ENCODE measurements at regions not wholly inside any gene's neighbourhood (a gene's known extent, or its start where the extent isn't known, plus 50 kb on each side); places are given as distances from the start of the nearest gene placed in this dataset.

GRCh38 chr15:85977586-85977985, 102.1 kb upstream of the AGBL1 start:
- no peak for DNase-seq (ENCODE audit: low read depth)

GRCh38 chr15:85979929-85980328, 99.7 kb upstream of the AGBL1 start:
- no peak for DNase-seq (ENCODE audit: low read depth)

DNA sequence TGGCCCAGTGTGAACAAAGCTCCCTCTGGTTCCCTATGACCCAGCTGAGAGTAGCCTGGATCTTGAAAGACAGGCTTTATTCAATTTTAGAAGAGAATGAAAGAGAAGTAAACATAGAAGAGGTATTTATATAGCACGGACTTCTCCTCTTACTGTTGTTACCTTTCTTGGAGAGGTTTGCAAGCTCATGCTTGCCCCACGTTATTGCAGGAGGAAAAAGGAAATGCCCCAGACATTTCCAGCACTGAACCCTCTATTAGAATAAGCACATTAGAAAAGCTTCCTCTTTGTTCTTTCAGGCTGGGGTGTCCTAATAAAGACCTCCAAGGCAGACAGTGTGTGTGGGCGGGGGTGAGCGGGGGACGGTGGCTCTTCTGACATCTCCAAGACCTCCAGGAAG, 98.7 kb upstream of the AGBL1 start:
- DNase-seq (ENCODE audit: low read depth): no peak

DNA sequence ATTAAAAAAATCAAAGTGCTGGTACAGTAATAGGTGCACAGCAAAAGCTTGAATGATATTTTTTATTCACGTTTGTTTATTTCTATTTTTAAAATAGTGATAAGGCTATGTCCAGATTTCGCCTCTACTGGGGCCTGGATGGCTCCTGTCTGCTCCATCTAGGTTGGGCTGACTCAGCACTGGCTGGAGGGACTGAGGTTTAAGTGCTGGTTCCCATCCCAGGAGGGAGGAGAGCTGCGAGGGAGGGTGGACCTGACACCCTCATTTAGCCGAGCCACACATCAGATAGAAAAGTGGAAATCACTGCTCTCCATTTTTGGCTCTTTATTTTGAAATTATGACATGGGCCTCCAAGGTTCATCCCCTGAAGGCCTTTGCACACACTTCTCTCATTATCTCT, 95.4 kb upstream of the AGBL1 start:
- no peak for DNase-seq (ENCODE audit: low read depth)

- DNase-seq (ENCODE audit: low read depth): no peak
Observed at GRCh38 chr15:85986116-85986515, 93.6 kb upstream of the AGBL1 start.

DNA sequence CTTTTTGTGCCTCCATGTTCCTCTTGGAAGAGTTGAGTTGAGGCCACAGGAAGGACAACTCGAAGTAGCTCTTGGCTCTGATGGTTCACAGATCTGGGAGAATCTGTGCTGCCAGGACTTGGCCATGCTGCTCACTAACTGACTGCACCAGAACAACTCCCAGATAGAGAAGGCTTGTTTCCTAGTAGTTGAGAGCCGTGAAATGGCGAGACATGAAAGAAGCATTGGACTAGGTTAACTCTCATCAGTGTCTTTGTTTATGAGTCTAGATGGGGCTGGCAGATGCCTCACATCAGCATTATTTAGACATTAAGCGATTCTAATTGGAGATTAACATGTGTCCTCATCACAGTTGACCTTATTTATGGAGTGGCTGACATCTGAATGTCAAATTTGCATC, 92.9 kb upstream of the AGBL1 start:
- DNase-seq (ENCODE audit: low read depth): no peak

DNA sequence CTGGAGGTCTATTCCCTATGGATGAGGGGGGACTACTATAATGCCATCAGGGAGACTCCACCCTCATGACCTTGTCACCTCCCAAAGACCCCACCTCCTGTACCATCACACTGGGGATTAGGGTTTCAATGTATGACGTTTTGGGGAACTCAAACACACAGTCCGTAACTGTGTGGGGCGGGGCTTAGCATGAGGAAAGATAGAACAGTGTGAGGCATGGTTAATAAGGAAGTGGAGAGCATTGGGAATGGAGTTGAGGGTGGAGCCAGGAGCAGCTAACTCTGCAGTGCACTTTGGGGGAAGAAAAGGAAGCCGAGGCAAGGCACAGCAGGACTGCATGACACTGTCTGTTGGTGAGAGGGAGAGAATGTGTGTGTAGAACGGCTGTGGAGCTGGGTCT, 90.9 kb upstream of the AGBL1 start:
- DNase-seq (ENCODE audit: low read depth): no peak

DNA sequence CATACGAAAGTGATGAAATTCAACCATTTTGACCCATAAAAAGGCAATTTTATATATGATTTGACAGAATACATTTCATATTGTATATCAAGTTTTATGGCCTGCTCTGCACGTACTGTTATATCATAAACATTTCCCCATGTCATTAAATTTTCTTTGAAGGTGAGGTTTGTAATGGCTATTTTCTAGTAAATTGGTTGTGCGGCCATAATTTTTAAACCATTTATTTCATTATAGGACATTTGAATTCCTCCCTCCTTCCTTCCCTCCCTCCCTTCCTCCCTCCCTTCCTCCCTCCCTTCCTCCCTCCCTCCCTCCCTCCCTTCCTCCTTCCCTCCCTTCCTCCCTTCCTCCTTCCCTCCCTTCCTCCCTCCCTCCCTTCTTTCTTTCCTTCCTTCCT, 87.4 kb upstream of the AGBL1 start:
- DNase-seq (ENCODE audit: low read depth): no peak

DNA sequence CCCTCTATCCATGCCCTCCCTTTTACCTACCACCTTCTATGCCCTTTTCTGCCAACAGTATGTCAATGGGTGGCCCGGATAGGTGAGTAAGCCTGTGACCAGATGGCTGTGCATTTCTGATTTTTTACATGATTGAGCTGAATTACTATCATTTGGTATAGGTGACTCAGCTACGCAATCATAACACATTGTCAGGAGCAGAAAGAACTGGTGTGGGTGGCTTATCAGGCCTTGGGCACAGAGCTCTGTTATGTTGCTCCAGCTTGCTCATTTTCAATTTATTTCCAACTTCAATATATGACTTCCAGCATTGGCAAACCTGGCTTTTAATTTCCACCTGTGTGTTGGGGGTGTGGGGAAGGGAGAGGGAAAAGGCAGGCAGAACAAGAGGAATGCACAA, 86.6 kb upstream of the AGBL1 start:
- no peak for DNase-seq (ENCODE audit: low read depth)

GRCh38 chr15:85997618-85998017, 82.1 kb upstream of the AGBL1 start:
- DNase-seq (ENCODE audit: low read depth): no peak

- DNase-seq (ENCODE audit: low read depth): no peak
Observed at GRCh38 chr15:85999658-86000057, 80.0 kb upstream of the AGBL1 start.

DNA sequence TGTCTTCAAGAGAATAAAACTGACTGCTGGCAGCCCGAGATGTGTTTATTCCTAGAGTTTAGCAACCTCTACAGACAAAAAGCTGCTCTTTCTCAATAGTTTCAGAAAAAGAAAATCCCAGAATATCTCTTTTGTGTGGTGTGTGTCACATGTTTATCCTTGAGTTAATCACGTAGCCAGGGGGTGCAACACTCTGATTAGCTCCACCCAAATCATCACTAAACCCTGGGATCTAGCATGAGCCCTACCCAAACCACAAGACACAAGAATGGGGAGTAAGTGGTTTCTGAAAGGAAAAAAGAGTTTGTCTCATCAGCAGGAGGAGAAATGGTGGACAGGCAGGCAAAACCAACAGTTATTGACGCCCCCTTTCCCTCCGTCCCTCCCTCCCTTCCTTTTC, 78.5 kb upstream of the AGBL1 start:
- DNase-seq (ENCODE audit: low read depth): no peak

DNA sequence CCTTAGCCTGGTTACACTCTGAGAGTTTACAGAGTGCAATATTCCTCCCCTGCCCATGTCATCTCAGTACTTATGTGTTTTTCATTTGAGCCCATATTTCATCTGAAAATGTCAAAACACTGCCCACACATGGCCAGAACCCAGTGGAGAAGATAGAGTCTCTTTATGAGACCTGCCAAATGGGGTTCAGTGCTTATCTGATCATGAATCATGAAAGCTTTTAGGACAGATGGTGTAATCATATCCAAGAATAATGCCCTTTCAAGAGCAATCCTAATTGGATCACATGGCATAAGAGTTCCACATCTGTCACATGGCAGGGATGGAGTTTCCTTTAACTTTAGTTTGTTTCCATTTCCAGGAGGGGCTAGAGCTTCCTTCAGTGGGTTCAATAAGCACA, 77.2 kb upstream of the AGBL1 start:
- no peak for DNase-seq (ENCODE audit: low read depth)

GRCh38 chr15:86004061-86004460, 75.6 kb upstream of the AGBL1 start:
- DNase-seq (ENCODE audit: low read depth): no peak

DNA sequence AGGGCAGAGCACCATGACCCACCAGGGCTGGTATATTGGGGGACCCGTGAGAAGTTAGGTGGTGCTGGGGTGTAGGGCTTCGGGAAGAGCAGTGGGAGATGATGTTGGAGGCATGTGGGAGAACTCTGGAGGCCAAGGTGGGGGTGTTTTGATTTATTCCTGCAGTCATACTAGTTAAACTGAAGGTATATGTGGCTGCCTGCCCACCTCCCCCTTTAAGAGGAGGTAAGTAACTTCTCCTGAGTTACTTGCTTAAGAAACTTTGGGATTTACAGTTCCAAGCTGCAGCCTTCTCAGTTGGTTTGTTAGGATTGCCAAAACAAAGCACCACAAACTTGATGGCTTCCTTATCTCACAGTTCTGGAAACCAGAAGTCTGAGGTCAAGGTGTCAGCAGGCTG, 73.1 kb upstream of the AGBL1 start:
- no peak for DNase-seq (ENCODE audit: low read depth)

- DNase-seq (ENCODE audit: low read depth): no peak
Observed at GRCh38 chr15:86009727-86010126, 69.9 kb upstream of the AGBL1 start.

DNA sequence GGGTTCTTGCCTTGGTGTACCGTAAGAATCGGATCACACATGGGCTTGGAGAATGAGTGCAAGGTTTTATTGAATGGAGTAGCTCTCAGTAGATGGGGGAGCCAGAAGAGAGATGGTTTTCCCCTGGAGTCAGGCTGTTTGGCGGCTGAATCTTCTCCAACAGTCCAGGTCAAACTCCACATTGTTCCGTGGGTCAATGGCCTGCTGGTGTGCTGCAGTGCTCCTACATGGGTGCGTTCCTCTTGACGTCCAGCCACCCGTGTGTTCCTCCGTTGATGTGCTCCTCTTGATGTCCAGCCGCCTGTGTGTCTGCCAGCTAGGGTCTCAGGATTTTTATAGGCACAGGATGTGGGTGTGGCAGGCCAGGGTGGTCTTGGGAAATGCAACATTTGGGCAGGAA, 69.3 kb upstream of the AGBL1 start:
- no peak for DNase-seq (ENCODE audit: low read depth)

- DNase-seq (ENCODE audit: low read depth): no peak
Observed at GRCh38 chr15:86010891-86011290, 68.8 kb upstream of the AGBL1 start.

- no peak for DNase-seq (ENCODE audit: low read depth)
Observed at GRCh38 chr15:86014016-86014415, 65.7 kb upstream of the AGBL1 start.

DNA sequence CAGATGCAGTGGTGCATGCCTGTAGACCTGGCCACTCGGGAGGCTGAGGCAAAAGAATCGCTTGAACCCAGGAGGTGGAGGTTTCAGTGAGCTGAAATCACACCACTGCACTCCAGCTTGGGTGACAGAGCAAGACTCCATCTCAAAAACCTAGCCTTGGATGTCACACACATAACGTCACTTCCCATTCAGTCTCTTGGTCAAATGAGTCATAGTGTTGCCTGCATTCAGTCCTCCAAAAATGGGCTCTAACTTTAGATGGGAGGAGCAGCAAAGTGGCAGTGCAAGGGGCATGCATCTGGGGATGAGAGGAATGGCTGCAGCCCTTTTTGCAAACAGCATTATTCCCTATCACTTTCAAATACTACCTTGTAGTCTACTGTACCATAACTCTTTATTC, 62.9 kb upstream of the AGBL1 start:
- no peak for DNase-seq (ENCODE audit: low read depth)

- DNase-seq (ENCODE audit: low read depth): no peak
Observed at GRCh38 chr15:86018679-86019078, 61.0 kb upstream of the AGBL1 start.

DNA sequence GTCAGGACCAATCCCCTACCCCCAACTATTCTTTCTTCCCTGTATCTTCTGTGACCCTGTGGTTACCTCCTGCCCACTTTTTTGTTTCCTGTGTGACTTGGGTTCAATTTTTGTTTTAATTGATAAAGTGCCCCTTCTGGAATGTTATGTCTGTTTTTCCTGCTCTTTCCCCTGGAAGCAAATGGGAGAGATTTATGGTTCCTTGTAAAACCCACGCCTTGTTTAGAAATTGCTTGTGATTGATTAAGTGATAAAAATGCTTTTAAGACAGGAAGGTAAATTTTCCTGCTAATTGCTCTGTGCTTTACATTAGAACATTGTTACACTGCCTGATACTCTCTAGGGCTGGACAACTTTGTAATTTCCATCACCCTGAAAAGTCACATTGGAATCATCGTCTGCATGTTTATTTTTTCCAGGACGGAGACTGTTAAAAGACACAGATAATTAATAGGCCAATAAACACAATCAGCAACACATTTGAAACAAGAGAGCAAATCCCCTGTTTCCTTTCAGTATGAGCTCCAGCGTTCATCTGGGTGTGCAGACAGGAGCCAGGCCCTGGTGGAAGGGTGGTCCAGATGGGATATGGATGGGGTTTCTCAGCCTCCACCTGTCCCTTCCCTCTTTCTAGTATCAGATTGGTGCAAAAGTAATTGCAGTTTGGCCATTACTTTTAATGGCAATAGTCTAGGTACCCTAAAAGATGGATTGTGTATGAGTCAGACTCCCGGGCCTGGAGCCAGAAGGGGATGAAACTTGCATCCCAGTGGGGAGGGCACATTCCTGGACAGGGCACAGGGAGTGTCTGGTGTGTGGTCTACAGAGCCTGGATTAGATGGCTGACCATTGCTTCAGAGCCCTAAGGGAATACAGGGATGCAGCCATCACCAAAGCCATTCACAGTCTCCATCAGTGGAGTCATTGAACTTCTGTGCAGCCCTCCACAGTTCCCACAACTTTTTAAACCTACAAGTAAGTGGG, 58.1 kb upstream of the AGBL1 start:
- no peak for DNase-seq (ENCODE audit: low read depth)

DNA sequence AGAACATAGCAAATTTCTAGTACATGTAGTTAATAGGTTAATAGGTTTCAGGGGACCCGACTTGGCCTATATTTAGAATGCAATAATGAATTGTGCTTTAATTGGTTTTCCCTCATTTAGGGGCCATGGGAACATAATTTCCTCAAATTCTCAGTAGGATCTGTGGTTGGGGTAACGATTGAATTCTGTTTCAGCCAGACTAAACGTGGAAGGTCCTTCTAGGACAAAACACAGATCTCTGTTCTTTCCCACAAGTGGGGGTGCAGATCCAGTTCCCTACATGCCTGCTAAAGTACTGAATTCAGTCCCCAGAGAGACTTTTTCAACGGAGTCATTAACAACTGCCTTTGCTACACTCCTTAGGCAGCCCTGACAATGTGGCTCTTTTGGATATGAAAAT, 50.7 kb upstream of the AGBL1 start:
- DNase-seq (ENCODE audit: low read depth): no peak

All from activated T-cell treated with anti-CD3 and anti-CD28 coated beads for 48 hours (primary cell).